Occipital lobe (tissue), 1 donor: ENCODE measurements at regions not wholly inside any gene's neighbourhood (a gene's known extent, or its start where the extent isn't known, plus 50 kb on each side); places are given as distances from the start of the nearest gene placed in this dataset.
"Not testable (repeated sequence)": the region's sequence is repeated elsewhere in the genome, so short reads cannot be mapped to it uniquely, and the experiment has no call there.

ENCODE experiments used
- DNase-seq: peaks from one replicate; lab custom pipeline; 2025; lab: John Stamatoyannopoulos, UW

- DNase-seq: not testable (repeated sequence)
These were observed 611.5 kb downstream of the COL12A1 start for GRCh38 chr6:74594350-74594749.

GRCh38 chr6:74588094-74588832, 617.6 kb downstream of the COL12A1 start:
- no peak for DNase-seq

GRCh38 chr6:74587386-74587785, 618.5 kb downstream of the COL12A1 start:
- no peak for DNase-seq

- DNase-seq: no peak
These were observed 620.1 kb downstream of the COL12A1 start for GRCh38 chr6:74585753-74586152.

GRCh38 chr6:74581681-74582080, 624.2 kb downstream of the COL12A1 start:
- DNase-seq: no peak

- DNase-seq: no peak
These were observed 626.1 kb downstream of the COL12A1 start for GRCh38 chr6:74579794-74580193.

- DNase-seq: no peak
These were observed 626.8 kb downstream of the COL12A1 start for GRCh38 chr6:74579047-74579446.

- no peak for DNase-seq
These were observed 627.5 kb downstream of the COL12A1 start for GRCh38 chr6:74578339-74578738.

- no peak for DNase-seq
These were observed 628.2 kb downstream of the COL12A1 start for GRCh38 chr6:74577619-74578018.

GRCh38 chr6:74574794-74575193, 631.1 kb downstream of the COL12A1 start:
- DNase-seq: no peak

GRCh38 chr6:74573613-74574012, 632.2 kb downstream of the COL12A1 start:
- DNase-seq: no peak

GRCh38 chr6:74570044-74570443, 635.8 kb downstream of the COL12A1 start:
- DNase-seq: no peak

- DNase-seq: no peak
These were observed 637.0 kb downstream of the COL12A1 start for GRCh38 chr6:74568861-74569260.

GRCh38 chr6:74567923-74568290, 637.9 kb downstream of the COL12A1 start:
- DNase-seq: not testable (repeated sequence)

- no peak for DNase-seq
These were observed 638.5 kb downstream of the COL12A1 start for GRCh38 chr6:74567281-74567922.

GRCh38 chr6:74557236-74557635, 648.6 kb downstream of the COL12A1 start:
- no peak for DNase-seq

- DNase-seq: no peak
These were observed 651.8 kb downstream of the COL12A1 start for GRCh38 chr6:74554041-74554440.

GRCh38 chr6:74551896-74552295, 654.0 kb downstream of the COL12A1 start:
- no peak for DNase-seq

- no peak for DNase-seq
These were observed 655.0 kb downstream of the COL12A1 start for GRCh38 chr6:74550821-74551220.

GRCh38 chr6:74549746-74550145, 656.1 kb downstream of the COL12A1 start:
- no peak for DNase-seq

GRCh38 chr6:74534465-74535211, 671.2 kb downstream of the COL12A1 start:
- no peak for DNase-seq

- DNase-seq: no peak
These were observed 686.7 kb downstream of the COL12A1 start for GRCh38 chr6:74519163-74519562.

- DNase-seq: no peak
These were observed 687.8 kb downstream of the COL12A1 start for GRCh38 chr6:74518035-74518434.
